Kidney tubule cell (primary cell): ENCODE measurements at regions not wholly inside any gene's neighbourhood (a gene's known extent, or its start where the extent isn't known, plus 50 kb on each side); places are given as distances from the start of the nearest gene placed in this dataset.

Experiments
- DNase-seq: peaks from one replicate; pipeline ENCODE4 v3.0.0-alpha.2; 2018; ENCODE audit warnings: low spot score

- DNase-seq: peak; percentile 92
Observed at GRCh38 chr18:53817976-53818950, 406.2 kb downstream of the MBD2 start.

- DNase-seq: no peak
Observed at GRCh38 chr18:53800171-53800570, 424.3 kb downstream of the MBD2 start.

GRCh38 chr18:53799134-53799533 is 425.3 kb downstream of the MBD2 start:
- DNase-seq: peak; percentile 47

- DNase-seq: no peak
Observed at GRCh38 chr18:53798516-53798915, 426.0 kb downstream of the MBD2 start.

GRCh38 chr18:53797998-53798495 is 426.4 kb downstream of the MBD2 start:
- no peak for DNase-seq

GRCh38 chr18:53796040-53796729 is 428.3 kb downstream of the MBD2 start:
- DNase-seq: peak; percentile 88

GRCh38 chr18:53795610-53796009 is 428.9 kb downstream of the MBD2 start:
- DNase-seq: no peak

GRCh38 chr18:53795061-53795460 is 429.4 kb downstream of the MBD2 start:
- no peak for DNase-seq

GRCh38 chr18:53792762-53793161 is 431.7 kb downstream of the MBD2 start:
- no peak for DNase-seq

- no peak for DNase-seq
Observed at GRCh38 chr18:53790786-53791185, 433.7 kb downstream of the MBD2 start.

GRCh38 chr18:53789376-53790247 is 434.9 kb downstream of the MBD2 start:
- DNase-seq: peak; percentile 42

- DNase-seq: no peak
Observed at GRCh38 chr18:53785811-53786210, 438.7 kb downstream of the MBD2 start.

GRCh38 chr18:53784253-53784652 is 440.2 kb downstream of the MBD2 start:
- DNase-seq: no peak

- DNase-seq: no peak
Observed at GRCh38 chr18:53780666-53781065, 443.8 kb downstream of the MBD2 start.

GRCh38 chr18:53772293-53772692 is 452.2 kb downstream of the MBD2 start:
- no peak for DNase-seq

- no peak for DNase-seq
Observed at GRCh38 chr18:53771664-53772063, 452.8 kb downstream of the MBD2 start.

GRCh38 chr18:53765211-53765610 is 459.3 kb downstream of the MBD2 start:
- DNase-seq: no peak

- DNase-seq: peak; percentile 60
Observed at GRCh38 chr18:53764086-53764485, 460.4 kb downstream of the MBD2 start.

GRCh38 chr18:53757328-53757727 is 467.1 kb downstream of the MBD2 start:
- no peak for DNase-seq

GRCh38 chr18:53756610-53756972 is 467.9 kb downstream of the MBD2 start:
- no peak for DNase-seq

GRCh38 chr18:53755914-53756609 is 468.4 kb downstream of the MBD2 start:
- no peak for DNase-seq
